ENCODE measurements at regions not wholly inside any gene's neighbourhood (a gene's known extent, or its start where the extent isn't known, plus 50 kb on each side); places are given as distances from the start of the nearest gene placed in this dataset.

DNA sequence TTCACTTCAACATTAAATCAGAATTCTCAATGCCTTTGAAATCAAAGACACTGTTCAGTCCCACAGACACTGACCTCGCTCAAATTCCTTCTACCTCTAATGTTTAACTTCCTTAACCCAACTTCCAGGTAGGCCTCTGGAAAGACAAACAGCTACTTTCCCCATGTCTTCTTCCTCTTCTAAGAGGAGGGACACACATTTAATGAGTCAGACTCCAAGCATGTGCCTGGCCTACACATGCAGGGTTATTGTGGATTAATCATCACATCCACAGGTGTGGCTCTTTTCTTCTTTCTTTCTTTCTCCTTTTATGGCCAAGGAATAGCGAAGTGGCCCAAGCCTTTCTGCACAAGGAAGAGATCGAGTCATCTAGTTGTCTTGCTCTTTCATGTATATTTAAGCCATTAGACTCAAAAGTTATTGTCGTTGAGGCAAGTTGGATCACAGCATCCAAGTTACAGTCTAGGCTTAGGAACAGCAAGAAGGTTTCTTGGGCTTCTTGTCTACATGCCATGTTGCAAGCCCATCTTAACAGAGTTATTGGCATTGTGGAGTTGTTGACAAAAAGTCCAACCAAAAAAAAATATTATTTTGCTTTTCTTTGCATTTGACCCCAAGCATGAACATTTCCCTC, 387.8 kb downstream of the IRS1 start (continued):
- TF ChIP-seq SNAI1 (CRISPR knock-in tag; IDR thresholded peaks at IDR 0.05; ENCODE audit: borderline replicate concordance) = no peak
- peak; percentile 85; the same call in 1 of the 2 replicates for TF ChIP-seq ZNF615 (CRISPR knock-in tag; IDR thresholded peaks at IDR 0.05; ENCODE audit: borderline replicate concordance)
- TF ChIP-seq CHCHD3 (CRISPR knock-in tag; IDR thresholded peaks at IDR 0.05) = no peak
- TF ChIP-seq ATAD3A (CRISPR knock-in tag; IDR thresholded peaks at IDR 0.05) = no peak
- TF ChIP-seq NFKB2 (CRISPR knock-in tag; IDR thresholded peaks at IDR 0.05; ENCODE audit: borderline replicate concordance) = no peak
- TF ChIP-seq, protein P1, sequence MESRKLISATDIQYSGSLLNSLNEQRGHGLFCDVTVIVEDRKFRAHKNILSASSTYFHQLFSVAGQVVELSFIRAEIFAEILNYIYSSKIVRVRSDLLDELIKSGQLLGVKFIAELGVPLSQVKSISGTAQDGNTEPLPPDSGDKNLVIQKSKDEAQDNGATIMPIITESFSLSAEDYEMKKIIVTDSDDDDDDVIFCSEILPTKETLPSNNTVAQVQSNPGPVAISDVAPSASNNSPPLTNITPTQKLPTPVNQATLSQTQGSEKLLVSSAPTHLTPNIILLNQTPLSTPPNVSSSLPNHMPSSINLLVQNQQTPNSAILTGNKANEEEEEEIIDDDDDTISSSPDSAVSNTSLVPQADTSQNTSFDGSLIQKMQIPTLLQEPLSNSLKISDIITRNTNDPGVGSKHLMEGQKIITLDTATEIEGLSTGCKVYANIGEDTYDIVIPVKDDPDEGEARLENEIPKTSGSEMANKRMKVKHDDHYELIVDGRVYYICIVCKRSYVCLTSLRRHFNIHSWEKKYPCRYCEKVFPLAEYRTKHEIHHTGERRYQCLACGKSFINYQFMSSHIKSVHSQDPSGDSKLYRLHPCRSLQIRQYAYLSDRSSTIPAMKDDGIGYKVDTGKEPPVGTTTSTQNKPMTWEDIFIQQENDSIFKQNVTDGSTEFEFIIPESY (CRISPR knock-in tag; IDR thresholded peaks at IDR 0.05) = no peak
- TF ChIP-seq ZNF232 (CRISPR knock-in tag; IDR thresholded peaks at IDR 0.05; ENCODE audit: borderline replicate concordance) = no peak
- no peak for TF ChIP-seq ZNF558 (CRISPR knock-in tag; IDR thresholded peaks at IDR 0.05; ENCODE audit: borderline replicate concordance)
- TF ChIP-seq ZFY (CRISPR knock-in tag; IDR thresholded peaks at IDR 0.05) = peak; percentile 53
- TF ChIP-seq ZFYVE20 (CRISPR knock-in tag; IDR thresholded peaks at IDR 0.05; ENCODE audit: borderline replicate concordance, low read depth) = no peak
- TF ChIP-seq ZNF816 (CRISPR knock-in tag; IDR thresholded peaks at IDR 0.05; ENCODE audit: borderline replicate concordance) = no peak
- no peak for TF ChIP-seq ZNF709 (CRISPR knock-in tag; IDR thresholded peaks at IDR 0.05)
- TF ChIP-seq ZNF331 (CRISPR knock-in tag; IDR thresholded peaks at IDR 0.05) = 0 out of 2 replicates have a peak, but pooled peaks have one; percentile 22
- TF ChIP-seq, protein P2, sequence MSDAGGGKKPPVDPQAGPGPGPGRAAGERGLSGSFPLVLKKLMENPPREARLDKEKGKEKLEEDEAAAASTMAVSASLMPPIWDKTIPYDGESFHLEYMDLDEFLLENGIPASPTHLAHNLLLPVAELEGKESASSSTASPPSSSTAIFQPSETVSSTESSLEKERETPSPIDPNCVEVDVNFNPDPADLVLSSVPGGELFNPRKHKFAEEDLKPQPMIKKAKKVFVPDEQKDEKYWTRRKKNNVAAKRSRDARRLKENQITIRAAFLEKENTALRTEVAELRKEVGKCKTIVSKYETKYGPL (CRISPR knock-in tag; IDR thresholded peaks at IDR 0.05) = no peak
- TF ChIP-seq RFXAP (CRISPR knock-in tag; IDR thresholded peaks at IDR 0.05; ENCODE audit: borderline replicate concordance) = no peak
- no peak; the same call in 1 of the 2 replicates for TF ChIP-seq GLI4 (CRISPR knock-in tag; IDR thresholded peaks at IDR 0.05; ENCODE audit: borderline replicate concordance)
- no peak for TF ChIP-seq POLR2AphosphoS5 (IDR thresholded peaks at IDR 0.05; ENCODE audit: low read depth, low read length)
- no peak for TF ChIP-seq MBNL3 (CRISPR knock-in tag; conservative IDR thresholded peaks at IDR 0.05)
- no peak for TF ChIP-seq SATB2 (CRISPR knock-in tag; IDR thresholded peaks at IDR 0.05)
- TF ChIP-seq ZNF546 (CRISPR knock-in tag; conservative IDR thresholded peaks at IDR 0.05) = no peak
- TF ChIP-seq SAFB2 (CRISPR knock-in tag; IDR thresholded peaks at IDR 0.05; ENCODE audit: borderline replicate concordance, low read depth) = no peak
- no peak for TF ChIP-seq TEAD2 (CRISPR knock-in tag; IDR thresholded peaks at IDR 0.05)
- peak; percentile 77; the same call in 1 of the 2 replicates for TF ChIP-seq NFIC (IDR thresholded peaks at IDR 0.05; ENCODE audit: low read length)
- TF ChIP-seq ZNF251 (CRISPR knock-in tag; IDR thresholded peaks at IDR 0.05) = no peak
- TF ChIP-seq, protein P3, sequence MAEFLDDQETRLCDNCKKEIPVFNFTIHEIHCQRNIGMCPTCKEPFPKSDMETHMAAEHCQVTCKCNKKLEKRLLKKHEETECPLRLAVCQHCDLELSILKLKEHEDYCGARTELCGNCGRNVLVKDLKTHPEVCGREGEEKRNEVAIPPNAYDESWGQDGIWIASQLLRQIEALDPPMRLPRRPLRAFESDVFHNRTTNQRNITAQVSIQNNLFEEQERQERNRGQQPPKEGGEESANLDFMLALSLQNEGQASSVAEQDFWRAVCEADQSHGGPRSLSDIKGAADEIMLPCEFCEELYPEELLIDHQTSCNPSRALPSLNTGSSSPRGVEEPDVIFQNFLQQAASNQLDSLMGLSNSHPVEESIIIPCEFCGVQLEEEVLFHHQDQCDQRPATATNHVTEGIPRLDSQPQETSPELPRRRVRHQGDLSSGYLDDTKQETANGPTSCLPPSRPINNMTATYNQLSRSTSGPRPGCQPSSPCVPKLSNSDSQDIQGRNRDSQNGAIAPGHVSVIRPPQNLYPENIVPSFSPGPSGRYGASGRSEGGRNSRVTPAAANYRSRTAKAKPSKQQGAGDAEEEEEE (CRISPR knock-in tag; IDR thresholded peaks at IDR 0.05; ENCODE audit: borderline replicate concordance) = no peak
- TF ChIP-seq HMG20A (CRISPR knock-in tag; IDR thresholded peaks at IDR 0.05; ENCODE audit: borderline replicate concordance) = peak; percentile 93; the same call in 1 of the 2 replicates
- peak; percentile 84 for TF ChIP-seq RXRB (CRISPR knock-in tag; IDR thresholded peaks at IDR 0.05; ENCODE audit: borderline replicate concordance)
- TF ChIP-seq ARHGAP35 (CRISPR knock-in tag; IDR thresholded peaks at IDR 0.05; ENCODE audit: borderline replicate concordance) = no peak
- no peak for TF ChIP-seq ZNF333 (CRISPR knock-in tag; IDR thresholded peaks at IDR 0.05; ENCODE audit: borderline replicate concordance)
